SHP77 treated with DMSO at 0.1 percent for 48 hours (cell line): ENCODE measurements at regions not wholly inside any gene's neighbourhood (a gene's known extent, or its start where the extent isn't known, plus 50 kb on each side); places are given as distances from the start of the nearest gene placed in this dataset.

ENCODE experiments used
- DNase-seq: peaks from one replicate; lab custom pipeline; 2025; lab: John Stamatoyannopoulos, UW

GRCh38 chr19:32294871-32295438 is 50.5 kb upstream of the ZNF507 start:
- no peak for DNase-seq
